GM21390 (cell line): ENCODE measurements at regions not wholly inside any gene's neighbourhood (a gene's known extent, or its start where the extent isn't known, plus 50 kb on each side); places are given as distances from the start of the nearest gene placed in this dataset.
"Not testable (repeated sequence)": the region's sequence is repeated elsewhere in the genome, so short reads cannot be mapped to it uniquely, and the experiment has no call there.

Experiments used
- ATAC-seq: cut with Tn5 transposase; IDR thresholded peaks from one replicate; pipeline ENCODE4 v1.9.1; 2021; ENCODE audit not compliant: unreplicated experiment

GRCh38 chr2:195228547-195228946 lies 428.5 kb upstream of the SLC39A10 start:
- not testable (repeated sequence) for ATAC-seq

DNA sequence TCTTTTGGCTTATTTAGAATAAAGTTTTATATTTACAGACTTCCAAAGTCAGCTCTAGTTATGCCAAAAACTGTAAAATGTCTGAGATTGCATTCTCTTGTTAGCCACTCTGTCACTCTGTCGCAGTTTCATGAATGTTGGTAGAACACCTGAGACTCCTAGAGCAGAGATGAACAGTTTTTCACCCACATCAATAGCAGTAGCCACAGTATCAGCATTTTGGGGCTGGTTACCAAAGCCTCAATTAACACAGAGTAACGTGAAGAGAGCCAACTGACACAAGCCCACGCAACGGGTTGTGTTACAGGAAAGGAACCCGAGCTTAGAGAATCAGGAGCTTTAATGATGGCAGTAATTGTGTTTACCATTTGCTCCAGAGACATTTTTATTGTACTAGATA lies 443.0 kb upstream of the SLC39A10 start:
- no peak for ATAC-seq

DNA sequence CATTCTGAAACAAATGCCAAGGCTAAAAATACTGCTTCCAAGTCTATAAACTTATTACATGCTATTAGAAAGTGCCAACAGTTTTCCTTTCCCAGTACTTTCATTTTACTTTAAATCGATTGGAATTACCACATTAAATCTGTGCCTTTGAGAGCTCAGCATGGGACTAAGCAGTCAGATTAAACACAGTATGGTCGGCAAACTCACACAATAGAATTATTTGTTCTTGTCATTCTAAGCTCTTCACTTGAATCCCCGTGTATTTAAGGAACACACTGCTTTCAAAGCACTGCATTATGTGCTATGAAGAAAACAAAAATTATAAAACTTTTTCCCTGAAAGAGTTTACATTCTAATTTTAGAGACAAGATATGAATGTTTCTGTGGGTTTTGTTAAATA lies 444.4 kb upstream of the SLC39A10 start:
- no peak for ATAC-seq

DNA sequence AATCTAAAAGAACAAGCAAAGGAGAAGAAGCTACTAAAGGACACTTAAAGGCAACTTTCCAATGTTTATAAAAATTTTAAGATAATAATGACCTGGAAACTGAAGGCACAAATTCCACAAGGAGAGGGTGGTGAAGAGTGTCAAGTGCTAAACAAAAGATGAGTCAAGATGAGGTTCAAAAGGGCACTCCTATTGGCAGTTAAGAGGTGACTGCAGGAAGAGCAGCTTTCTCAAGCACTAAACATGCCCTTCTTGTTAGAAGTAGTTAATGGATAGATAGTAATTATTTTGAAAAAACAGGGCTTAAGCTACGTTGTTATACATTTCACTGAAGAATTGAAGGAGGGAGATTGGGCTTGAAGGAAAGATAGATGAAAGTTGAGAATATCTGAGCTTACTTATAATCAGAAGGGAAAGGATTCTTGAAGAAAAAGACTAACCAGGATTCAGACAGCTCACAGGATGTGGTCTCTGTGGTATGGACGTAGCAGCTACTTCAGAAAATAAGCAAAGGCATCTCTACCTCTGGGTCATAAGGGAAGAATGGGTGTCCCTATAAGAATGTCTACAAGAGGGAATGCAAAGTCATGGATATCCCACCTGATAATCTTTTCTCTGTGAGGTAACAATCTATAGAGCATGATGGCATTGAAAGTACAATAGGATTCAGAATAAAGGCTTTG lies 454.7 kb upstream of the SLC39A10 start:
- ATAC-seq = no peak

DNA sequence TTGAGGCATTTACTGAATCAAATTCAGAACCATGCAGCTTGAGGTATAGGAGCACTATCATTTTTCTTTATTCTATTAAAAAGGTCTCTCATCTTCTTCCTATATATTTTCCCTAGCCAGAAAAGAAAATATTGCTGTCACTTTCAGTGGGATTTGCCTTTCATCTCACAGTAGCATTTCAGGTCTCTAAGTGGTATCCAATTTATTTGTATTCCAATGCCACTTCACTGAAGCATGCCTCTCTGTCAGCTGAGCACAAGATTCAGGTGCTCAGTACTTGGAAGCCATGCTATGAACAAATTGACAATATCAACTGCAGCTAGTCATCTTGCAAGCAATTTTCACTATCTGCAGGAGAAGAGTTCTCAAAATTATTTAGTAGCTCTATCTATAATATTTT lies 457.2 kb upstream of the SLC39A10 start:
- ATAC-seq = no peak

GRCh38 chr2:195181059-195181705 lies 475.8 kb upstream of the SLC39A10 start:
- ATAC-seq = no peak

DNA sequence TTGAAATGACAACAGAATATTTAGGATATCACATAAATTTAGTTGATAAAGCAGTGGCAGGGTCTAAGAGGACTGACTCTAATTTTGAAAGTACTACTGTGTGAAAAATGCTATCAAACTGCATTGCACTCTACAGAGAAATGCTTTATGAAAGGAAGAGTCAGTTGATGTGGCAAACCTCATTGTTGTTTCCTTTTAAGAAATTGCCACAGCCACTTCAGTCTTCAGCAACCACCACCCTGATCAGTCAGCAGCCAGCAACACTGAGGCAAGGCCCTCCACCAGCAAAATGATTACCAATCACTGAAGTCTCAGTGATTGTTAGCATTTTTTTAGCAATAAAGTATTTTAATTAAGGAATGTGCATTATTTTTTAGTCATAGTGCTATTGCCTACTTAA lies 488.7 kb upstream of the SLC39A10 start:
- ATAC-seq = no peak

DNA sequence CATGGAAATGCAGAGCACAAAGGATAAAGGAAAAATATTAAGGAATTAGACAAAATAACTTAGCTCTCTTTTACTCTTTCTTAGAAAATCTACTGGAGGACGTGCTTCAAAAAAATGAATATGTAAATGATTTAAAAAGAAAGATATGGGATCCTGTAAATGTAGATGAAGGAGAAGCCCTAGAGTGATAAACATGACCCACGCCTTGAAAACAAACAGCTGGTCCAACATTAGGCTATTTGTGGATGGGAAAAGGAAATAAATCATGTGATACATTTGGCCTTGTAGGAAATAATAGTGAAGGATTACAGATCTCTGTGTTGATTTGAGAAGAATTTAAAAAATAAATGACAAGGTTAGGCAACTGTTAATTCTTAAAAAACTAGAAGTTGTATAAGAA lies 492.1 kb upstream of the SLC39A10 start:
- ATAC-seq = no peak

DNA sequence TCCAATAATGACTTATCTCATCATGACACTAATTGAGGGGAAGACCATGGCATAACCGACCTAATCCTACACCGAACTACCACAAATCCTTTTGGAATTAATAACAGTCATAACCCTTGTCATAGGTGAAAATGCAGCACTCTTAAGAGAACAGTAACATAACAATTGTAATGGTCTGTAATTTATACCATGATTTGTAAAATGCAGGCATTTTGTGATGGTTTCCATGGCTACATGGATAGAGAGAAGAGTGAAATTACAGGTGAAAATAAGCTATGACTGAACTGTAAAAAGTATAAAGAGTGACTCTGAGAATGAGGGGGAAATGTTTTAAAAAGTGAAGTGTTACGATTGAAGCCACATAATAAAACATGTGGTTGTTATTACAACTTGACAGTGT lies 494.1 kb upstream of the SLC39A10 start:
- no peak for ATAC-seq

DNA sequence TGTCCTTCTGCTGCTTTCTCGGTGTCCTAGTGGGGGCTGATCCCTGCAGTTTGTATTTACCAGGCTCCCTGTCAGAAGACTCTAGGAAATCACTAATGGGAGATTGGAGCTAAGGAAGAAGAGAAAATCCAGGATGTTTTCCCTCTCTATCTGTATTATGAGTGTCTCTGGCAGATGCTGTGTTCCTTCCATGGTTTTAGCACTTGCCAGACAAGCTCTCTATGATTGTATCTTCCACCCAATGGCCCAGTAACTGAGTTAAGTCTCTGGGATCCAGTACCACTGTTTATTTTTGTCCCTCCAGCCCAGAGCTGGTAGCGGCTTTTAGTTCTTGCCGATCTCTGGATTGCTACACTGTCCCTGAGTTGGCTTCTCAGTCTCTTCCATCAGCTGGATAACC lies 494.8 kb upstream of the SLC39A10 start:
- ATAC-seq = no peak

DNA sequence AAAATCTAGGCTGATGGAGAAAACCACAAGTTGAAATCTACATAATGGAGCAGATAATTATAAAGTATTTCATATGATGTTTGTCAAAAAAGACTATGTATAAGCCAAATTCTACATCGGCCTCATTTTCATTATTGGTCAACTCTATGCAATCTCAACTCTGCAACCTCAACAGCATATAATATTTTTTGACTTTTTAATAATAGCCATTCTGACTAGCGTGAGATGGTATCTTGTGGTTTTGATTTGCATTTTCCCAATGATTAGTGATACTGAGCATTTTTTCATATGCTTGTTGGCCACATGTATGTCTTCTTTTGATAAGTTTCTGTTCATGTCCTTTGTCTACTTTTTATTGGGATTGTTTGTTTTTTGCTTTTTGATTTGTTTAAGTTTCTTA lies 496.1 kb upstream of the SLC39A10 start:
- no peak for ATAC-seq

DNA sequence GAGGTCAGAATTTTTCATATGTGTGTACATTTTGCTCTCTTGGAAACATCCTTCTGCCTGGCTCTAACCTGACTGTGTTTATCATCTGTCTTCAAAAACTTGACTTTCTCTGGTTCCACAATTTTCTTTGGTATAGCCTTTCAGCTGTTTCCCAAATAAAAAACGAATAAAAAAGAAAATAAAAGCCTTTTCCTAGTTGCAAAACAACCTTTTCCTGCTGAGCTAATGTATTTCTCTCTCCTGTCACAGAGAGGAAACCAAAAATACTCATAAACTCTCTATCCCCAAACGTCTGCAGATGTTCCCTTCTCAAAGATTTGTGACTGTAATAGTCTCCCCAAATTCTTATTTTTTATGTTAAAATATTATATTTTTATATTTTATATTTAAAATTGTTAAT lies 505.3 kb upstream of the SLC39A10 start:
- ATAC-seq = no peak

DNA sequence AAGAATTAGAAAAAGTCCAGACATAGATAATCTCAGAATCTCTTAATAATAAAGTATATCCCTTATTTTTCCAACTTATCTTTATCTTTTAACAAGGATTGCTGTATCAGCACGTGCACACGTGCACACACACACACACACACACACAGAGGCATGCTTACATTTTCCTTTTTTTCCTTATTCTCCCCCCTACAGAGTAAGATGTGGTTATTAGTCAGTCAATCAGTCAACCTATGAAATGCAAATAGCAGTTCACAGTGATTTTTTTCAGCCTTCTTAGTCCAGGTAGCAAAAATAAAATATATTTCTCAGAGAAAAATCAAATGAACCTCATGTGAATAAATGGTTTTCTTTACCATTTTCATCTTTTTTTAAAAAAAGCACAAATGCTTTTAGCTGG lies 506.2 kb upstream of the SLC39A10 start:
- ATAC-seq = no peak

DNA sequence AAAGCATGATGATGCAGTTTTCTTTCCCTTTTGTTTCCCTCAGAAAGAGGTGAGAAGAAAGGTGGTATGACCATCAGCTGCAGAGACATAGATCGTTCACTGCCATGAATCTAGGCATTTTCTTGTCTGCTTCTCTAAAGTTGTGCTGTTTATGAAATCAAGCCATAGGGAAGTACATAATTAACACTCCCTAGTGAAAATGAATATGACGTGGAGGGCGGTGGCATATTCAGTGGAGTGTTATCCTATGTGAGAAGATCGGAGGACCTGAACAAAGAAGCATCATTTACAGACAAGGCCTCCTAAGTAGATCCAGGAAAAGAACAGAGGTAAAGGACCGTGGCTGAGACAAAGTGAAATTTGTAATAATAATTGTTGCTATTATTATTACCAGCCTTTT lies 509.0 kb upstream of the SLC39A10 start:
- no peak for ATAC-seq

GRCh38 chr2:195146761-195147541 lies 510.1 kb upstream of the SLC39A10 start:
- ATAC-seq = no peak

- ATAC-seq = no peak
These were observed 518.6 kb upstream of the SLC39A10 start for GRCh38 chr2:195138435-195138834.

DNA sequence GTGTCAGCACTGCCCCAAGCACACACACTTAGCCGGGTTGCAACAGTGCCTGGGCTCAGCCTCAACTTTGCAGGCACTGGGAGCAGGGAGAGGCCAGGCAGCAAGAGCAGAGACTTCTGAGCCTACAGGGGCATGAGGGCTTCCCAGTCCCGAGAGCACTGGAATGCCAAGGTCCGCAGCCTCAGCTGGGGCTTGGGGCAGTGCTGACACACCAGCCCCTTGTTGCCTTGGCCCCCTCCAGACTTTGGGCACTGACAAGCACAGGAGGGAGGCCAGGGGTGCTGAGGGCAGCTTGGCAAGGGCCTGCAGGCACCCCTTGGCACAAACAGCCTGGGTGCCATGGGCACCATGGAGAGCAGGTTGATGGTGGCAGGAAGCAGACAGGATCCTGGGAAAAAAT lies 531.1 kb upstream of the SLC39A10 start:
- not testable (repeated sequence) for ATAC-seq

- ATAC-seq = no peak
These were observed 532.5 kb upstream of the SLC39A10 start for GRCh38 chr2:195124391-195125079.

- no peak for ATAC-seq
These were observed 534.4 kb upstream of the SLC39A10 start for GRCh38 chr2:195122653-195123052.

DNA sequence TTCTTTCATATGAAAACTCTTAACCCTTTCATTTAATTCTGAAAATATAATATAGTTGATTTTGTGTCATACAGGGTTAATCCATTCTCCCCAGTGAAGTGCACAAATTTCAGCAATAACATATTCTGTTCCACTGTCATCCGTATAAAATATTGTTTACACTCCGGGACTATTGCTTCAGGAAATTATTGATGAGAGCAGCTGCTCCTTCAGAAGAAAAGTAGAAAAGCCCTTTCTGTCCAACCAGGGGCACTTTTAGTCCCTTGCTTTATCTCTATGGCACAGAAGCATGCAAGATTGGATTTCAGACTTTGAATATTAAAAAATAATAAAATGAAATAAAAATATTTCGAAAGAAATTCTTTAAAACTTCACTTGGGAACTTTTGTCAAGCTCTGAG lies 535.7 kb upstream of the SLC39A10 start:
- no peak for ATAC-seq

- no peak for ATAC-seq
These were observed 537.8 kb upstream of the SLC39A10 start for GRCh38 chr2:195119231-195119630.

GRCh38 chr2:195118276-195118675 lies 538.8 kb upstream of the SLC39A10 start:
- ATAC-seq = no peak
